ENCODE measurements at regions not wholly inside any gene's neighbourhood (a gene's known extent, or its start where the extent isn't known, plus 50 kb on each side); places are given as distances from the start of the nearest gene placed in this dataset.
"Not testable (repeated sequence)": the region's sequence is repeated elsewhere in the genome, so short reads cannot be mapped to it uniquely, and the experiment has no call there.

DNA sequence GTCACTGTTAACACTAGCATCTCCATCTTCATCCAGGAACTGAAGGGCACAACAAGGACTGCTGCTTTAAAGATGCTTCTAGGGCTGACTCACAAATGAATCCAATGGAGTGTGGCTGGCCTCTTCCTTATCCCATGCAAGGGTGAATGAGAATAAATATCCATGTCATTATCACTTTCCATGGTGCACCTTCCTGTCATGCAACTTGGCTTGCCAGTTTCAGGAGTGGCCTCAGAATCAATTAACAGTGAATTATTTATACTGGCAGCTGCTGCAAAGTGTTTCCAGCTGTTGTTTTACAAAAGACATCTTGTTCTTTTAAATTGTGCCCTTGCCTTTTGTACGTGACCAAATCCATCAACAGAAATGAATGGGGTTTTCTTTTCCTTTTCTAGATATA lies 499.3 kb upstream of the TMEM132C start:
- DNase-seq: no peak

DNA sequence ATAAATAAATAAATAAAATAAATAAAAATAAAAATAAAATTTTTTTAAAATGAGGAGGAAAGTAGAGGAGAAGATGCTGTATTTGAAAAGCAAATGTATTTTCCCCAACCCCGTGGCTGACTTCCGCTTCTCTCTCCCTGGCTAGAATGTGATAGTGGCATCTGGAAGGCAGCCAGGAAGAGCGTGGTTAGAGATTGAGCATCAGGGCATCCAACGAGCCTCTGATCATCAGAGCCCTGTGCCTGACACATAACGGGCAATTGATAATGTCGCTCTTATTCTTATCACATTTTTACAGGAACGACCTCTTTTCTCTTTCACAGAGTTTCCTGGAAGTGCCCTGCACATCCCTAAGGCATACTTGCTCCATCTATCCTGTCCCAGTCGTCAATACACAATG lies 496.9 kb upstream of the TMEM132C start:
- no peak for DNase-seq

- no peak for DNase-seq
Measured at GRCh38 chr12:127771546-127771945, 495.4 kb upstream of the TMEM132C start.

GRCh38 chr12:127773520-127773919 lies 493.4 kb upstream of the TMEM132C start:
- DNase-seq: no peak

DNA sequence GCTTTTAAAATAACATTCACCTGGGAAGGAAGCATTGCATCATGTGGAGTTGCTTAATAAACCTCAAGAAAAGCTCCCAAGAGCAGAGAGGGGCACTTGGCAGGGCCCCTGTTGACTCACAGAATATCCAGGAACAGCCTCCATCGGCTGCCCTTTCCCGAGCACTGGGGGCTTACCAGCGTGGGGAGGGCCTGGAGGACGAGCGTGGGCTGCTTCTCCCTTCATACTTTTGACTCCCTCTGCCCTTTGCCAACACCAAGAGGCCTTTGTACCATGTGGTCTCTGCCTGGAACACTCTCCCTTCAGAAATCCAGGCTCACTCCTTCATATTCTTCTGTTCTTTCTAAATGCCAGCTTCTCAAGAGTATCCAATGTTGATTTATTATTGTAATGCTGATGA lies 492.1 kb upstream of the TMEM132C start:
- DNase-seq: no peak

DNA sequence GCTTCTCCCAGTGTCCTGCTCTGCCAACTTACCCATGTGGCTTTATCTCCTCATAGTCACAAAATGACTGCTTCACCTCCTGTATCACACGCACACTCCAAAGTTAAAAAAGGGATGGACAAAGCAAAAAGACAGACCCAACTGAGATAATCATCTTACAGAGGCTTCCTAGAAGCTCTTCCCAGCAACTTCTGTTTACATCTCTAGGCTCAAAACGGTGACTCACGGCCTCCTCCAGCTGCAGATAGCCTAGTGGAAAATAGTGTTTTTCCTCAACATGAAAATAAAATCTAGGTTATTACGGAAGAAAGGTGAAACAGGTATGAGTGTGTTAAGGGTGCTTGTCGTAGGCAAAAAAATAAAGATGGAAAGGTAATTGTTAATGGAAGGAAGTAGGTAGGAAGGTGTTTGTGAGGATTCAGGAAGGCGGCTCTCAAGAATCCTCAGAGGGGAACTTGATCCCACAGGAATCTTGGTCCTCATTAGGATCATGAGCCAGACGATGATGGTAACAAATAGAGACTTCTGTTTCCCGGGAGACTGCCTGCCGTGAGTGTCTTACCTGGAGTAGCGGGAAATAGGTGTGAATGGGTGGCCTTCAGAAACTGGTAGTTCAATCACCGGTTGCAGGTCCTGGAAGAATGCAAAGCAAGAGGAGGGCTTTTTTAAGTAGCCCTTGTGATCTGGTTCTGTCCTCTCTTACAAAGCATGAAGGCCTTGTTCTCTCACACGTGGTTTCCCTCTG lies 487.5 kb upstream of the TMEM132C start:
- no peak for DNase-seq

DNA sequence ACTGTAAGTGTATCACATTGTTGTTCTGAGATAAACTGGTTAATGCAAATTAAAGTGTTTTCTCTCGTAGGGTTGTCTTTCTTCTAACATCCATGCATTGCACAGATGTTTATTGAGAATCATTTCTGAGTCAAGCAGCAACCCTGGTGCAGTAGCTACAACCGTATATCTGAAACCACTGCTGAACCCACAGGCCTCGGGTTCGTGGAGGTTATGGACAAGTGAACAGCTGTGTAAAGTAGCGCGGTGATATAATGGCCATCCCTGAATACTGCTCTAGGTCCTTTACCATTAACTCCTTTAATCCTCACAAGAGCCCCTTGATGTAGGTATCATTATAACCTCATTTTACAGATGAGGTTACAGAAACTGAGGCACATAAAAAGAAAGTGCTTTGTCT lies 486.1 kb upstream of the TMEM132C start:
- no peak for DNase-seq

- no peak for DNase-seq
Measured at GRCh38 chr12:127781336-127781735, 485.6 kb upstream of the TMEM132C start.

DNA sequence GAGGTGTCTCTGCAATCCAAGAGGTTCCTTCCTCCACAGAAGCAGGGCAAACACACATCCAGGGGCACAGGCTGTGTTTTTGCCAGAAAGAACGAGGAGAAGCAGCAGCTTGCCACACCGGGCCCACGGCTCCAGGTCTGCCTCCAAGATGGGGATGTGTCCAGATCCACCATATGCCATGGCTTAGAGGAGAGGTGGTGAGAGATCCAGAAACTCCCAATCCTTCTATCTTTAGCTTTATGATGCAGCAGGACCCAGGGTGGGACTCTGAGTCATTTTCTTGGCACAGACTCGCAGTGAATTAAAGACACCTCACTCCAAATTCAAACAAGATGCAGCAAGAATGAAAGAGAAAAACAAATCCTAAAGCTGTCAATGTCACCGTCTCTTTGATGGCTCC lies 481.4 kb upstream of the TMEM132C start:
- DNase-seq: no peak

- no peak for DNase-seq
Measured at GRCh38 chr12:127785986-127786590, 480.9 kb upstream of the TMEM132C start.

- DNase-seq: no peak
Measured at GRCh38 chr12:127787544-127787943, 479.4 kb upstream of the TMEM132C start.

GRCh38 chr12:127790376-127790775 lies 476.6 kb upstream of the TMEM132C start:
- DNase-seq: no peak

GRCh38 chr12:127791217-127791616 lies 475.8 kb upstream of the TMEM132C start:
- DNase-seq: no peak

- DNase-seq: no peak
Measured at GRCh38 chr12:127797918-127798317, 469.1 kb upstream of the TMEM132C start.

DNA sequence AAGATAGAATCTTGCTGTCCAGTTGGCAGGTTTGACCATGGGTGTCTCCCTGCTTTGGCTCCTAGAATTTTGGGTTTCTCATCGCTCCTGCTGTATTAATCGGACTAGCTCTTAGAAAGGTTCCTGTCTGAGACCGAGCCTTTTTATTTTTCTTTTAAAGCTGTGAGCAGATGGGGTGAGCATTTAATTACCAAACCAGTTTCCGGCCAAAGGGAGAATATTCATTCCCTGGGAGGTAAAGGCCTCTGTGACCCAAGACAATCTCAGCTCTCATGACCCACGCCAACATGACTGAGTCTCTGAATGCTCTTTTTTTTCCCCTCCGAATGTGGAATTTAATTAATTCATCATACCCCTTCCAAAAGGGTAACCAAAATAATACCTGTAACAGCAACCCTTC lies 464.7 kb upstream of the TMEM132C start:
- DNase-seq: no peak

DNA sequence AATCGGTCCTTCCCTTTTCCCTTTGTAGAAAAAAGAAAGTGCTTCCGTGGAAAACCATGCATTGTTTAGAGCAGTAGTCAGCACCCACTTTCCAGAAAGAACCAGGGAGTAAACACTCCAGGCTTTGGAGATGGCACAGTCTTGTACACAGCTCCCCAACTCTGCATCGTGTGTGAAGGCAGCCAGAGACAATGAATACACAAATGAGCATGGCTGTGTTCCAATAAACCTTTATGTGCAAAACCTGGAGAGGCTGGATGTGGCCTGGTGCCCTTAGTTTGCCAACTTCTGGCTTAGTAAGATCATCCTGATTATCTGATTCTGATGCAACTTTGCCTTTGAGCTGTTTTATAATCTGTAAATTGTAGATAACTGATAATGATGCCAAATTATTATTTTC lies 463.4 kb upstream of the TMEM132C start:
- DNase-seq: no peak

DNA sequence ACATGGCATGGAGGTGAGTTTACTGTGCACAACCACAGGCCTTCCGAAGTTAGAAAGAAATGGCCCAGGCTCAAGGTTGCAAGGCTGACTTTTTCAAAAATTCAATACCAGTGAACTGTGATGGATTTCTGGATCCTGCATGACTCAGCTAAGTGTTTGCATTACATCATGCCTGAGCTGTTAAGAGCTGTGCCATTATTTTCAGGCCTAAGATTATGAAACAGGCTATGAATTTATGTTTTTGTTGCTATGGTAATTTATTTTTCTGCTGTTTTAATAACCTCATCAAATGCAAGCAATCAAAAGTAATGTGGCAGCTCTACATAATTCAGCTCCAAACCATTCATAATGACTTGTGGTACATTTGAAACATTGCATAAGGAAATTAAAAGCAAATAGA lies 457.7 kb upstream of the TMEM132C start:
- no peak for DNase-seq

DNA sequence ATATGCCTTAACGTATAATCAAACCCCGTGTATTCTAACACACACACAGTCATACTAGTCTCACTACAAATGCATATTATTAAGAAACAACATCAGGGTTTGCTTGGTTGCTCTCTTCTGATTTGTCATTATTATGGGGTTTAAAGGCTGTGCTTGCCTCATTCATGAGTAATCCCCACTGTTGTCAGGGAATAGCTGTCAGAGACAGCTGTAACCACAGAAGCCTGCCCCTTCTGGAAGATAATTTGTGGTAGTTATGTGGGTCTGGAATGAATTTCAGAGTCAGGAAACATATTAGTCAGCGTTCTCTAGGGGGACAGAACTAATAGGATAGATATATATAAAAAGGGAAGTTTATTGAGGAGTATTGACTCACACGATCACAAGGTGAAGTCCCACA lies 456.9 kb upstream of the TMEM132C start:
- DNase-seq: no peak

DNA sequence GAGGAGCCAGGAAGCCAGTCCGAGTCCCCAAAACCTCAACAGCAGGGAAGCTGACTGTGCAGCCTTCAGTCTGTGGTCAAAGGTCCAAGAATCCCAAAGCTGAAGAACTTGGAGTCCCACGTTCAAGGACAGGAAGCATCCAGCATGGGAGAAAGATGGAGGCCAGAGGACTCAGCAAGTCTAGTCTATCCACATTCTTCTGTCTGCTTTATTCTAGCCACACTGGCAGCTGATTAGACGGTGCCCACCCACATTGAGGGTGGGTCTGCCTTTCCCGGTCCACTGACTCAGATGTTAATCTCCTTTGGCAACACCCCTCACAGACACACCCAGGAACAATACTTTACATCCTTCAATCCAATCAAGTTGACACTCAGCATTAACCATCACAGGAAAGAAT lies 456.5 kb upstream of the TMEM132C start:
- DNase-seq: not testable (repeated sequence)

GRCh38 chr12:127811988-127812387 lies 455.0 kb upstream of the TMEM132C start:
- no peak for DNase-seq

DNA sequence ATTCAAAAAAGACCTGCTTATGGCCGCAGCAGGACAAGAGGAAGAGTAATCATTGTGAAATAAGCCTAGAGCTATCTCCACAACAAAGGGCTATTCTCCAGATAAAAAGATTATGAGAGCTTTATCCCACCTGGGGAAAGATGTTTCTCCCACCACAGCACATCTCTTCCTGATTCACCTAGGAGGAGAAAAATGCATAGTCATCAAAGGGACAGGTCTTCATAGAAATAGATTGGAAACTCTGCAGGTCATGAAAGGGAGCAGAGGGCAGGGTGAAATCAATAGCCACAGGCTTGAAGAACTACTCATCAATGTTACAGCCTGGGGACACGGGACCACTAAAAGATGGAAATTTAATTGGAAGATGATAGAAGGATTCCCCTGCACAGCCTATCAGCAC lies 453.8 kb upstream of the TMEM132C start:
- DNase-seq: no peak

GRCh38 chr12:127819056-127819455 lies 447.9 kb upstream of the TMEM132C start:
- no peak for DNase-seq

GRCh38 chr12:127820271-127820670 lies 446.7 kb upstream of the TMEM132C start:
- no peak for DNase-seq

- DNase-seq: no peak
Measured at GRCh38 chr12:127820846-127821245, 446.1 kb upstream of the TMEM132C start.

GRCh38 chr12:127822809-127823411 lies 444.1 kb upstream of the TMEM132C start:
- no peak for DNase-seq

Measured in COR-L47 (cell line).